ENCODE measurements at regions not wholly inside any gene's neighbourhood (a gene's known extent, or its start where the extent isn't known, plus 50 kb on each side); places are given as distances from the start of the nearest gene placed in this dataset.

- Histone ChIP-seq H3K9me3 (no peaks in the 10 kb centered on the region), H3K27ac (no peak overlapping the region), H3K4me2 (no peak overlapping the region), H3K4me3 (no peak overlapping the region), H3K4me1 (no peaks in the 10 kb centered on the region)
- TF ChIP-seq ZFP36 (IDR thresholded peaks at IDR 0.05; ENCODE audit: borderline replicate concordance, partially characterized antibody) (no peak), JUN (IDR thresholded peaks at IDR 0.05) (no peak), RNF2 (IDR thresholded peaks at IDR 0.05; ENCODE audit: borderline replicate concordance, low read depth) (0 out of 2 replicates have a peak, but pooled peaks have one; percentile 19)
- no peak for ATAC-seq
- 33% methylated on average over 6 of the region's 6 CpGs for WGBS (ENCODE audit: missing lambda C conversion rate)
- no peak for DNase-seq (ENCODE audit: low read depth in 1 of 2, low spot score in 1 of 2)
- no peak for FAIRE-seq
- CTCF ChIA-PET = interaction anchor here (1.2 to 1.9 kb wide), 2 partner anchors 10 to 19 kb away, joined by 5 read pairs; no protein-coding TSS in a partner anchor
- POLR2A ChIA-PET = no interaction called here
Measured at GRCh38 chr1:89466307-89466930, 58.2 kb upstream of the LRRC8B start.

GRCh38 chr1:89472253-89472652, 52.4 kb upstream of the LRRC8B start:
- no peak for ATAC-seq
- Histone ChIP-seq H3K27ac (no peak overlapping the region), H3K4me3 (no peak overlapping the region), H3K9me3 (no peaks in the 10 kb centered on the region), H3K4me2 (no peak overlapping the region), H3K4me1 (no peaks in the 10 kb centered on the region)
- FAIRE-seq = no peak
- no peak for TF ChIP-seq FOSB (CRISPR knock-in tag; IDR thresholded peaks at IDR 0.05)
- TF ChIP-seq HES2 (IDR thresholded peaks at IDR 0.05) = no peak
- no peak for TF ChIP-seq PHF8 (IDR thresholded peaks at IDR 0.05; ENCODE audit: borderline replicate concordance, low read depth)
- no peak for TF ChIP-seq EHMT2 (IDR thresholded peaks at IDR 0.05; ENCODE audit: low read depth)
- ChIA-PET POLR2A (no interaction called here), CTCF (interaction anchor here (1.4 kb wide), 1 partner anchor 12 kb away, joined by 4 read pairs; no protein-coding TSS in a partner anchor)
- 0% methylated on average over 1 of the region's 1 CpG for WGBS (ENCODE audit: missing lambda C conversion rate)
- DNase-seq (ENCODE audit: low read depth in 1 of 2, low spot score in 1 of 2) = no peak

GRCh38 chr1:89472886-89473417, 51.7 kb upstream of the LRRC8B start:
- no peaks in the 10 kb centered on the region for H3K9me3 ChIP-seq
- DNase-seq (ENCODE audit: low read depth in 1 of 2, low spot score in 1 of 2) = no peak
- CTCF ChIA-PET = interaction anchor here (1.4 kb wide), 1 partner anchor 11 kb away, joined by 4 read pairs; no protein-coding TSS in a partner anchor
- ATAC-seq = no peak
- no peaks in the 10 kb centered on the region for H3K4me1 ChIP-seq
- no peak for TF ChIP-seq CEBPB (IDR thresholded peaks at IDR 0.05)
- TF ChIP-seq HOXB5 (CRISPR knock-in tag; IDR thresholded peaks at IDR 0.05) = no peak
- no peak for TF ChIP-seq RAD21 (conservative IDR thresholded peaks at IDR 0.05 in 1 of 2, IDR thresholded peaks at IDR 0.05 in 1 of 2)
- no peak for TF ChIP-seq HES2 (IDR thresholded peaks at IDR 0.05)
- TF ChIP-seq RARB (CRISPR knock-in tag; IDR thresholded peaks at IDR 0.05) = no peak
- TF ChIP-seq USF2 (IDR thresholded peaks at IDR 0.05) = no peak
- TF ChIP-seq ELK1 (IDR thresholded peaks at IDR 0.05; ENCODE audit: low read depth, low read length) = no peak
- TF ChIP-seq RCOR1 (IDR thresholded peaks at IDR 0.05; ENCODE audit: low read depth, low read length) = no peak
- no peak for TF ChIP-seq CBX2 (IDR thresholded peaks at IDR 0.05; ENCODE audit: borderline replicate concordance, low read depth)
- TF ChIP-seq KDM1A (IDR thresholded peaks at IDR 0.05; ENCODE audit: low read depth) = no peak
- no peak for TF ChIP-seq JUN (IDR thresholded peaks at IDR 0.05)
- TF ChIP-seq TFCP2L1 (CRISPR knock-in tag; IDR thresholded peaks at IDR 0.05) = no peak
- no peak for TF ChIP-seq EHF (CRISPR knock-in tag; IDR thresholded peaks at IDR 0.05)
- no peak for TF ChIP-seq HMGXB4 (CRISPR knock-in tag; IDR thresholded peaks at IDR 0.05; ENCODE audit: borderline replicate concordance)
- no peak for TF ChIP-seq FOSB (CRISPR knock-in tag; IDR thresholded peaks at IDR 0.05)
- no peak for TF ChIP-seq BCL3 (IDR thresholded peaks at IDR 0.05)
- TF ChIP-seq SREBF2 (IDR thresholded peaks at IDR 0.05) = no peak
- no peak for TF ChIP-seq MAZ (IDR thresholded peaks at IDR 0.05; ENCODE audit: borderline replicate concordance, low read depth, low read length)
- no peak overlapping the region for H3K4me3 ChIP-seq
- no peak overlapping the region for H3K4me2 ChIP-seq
- POLR2A ChIA-PET = no interaction called here
- WGBS (ENCODE audit: missing lambda C conversion rate) = 88% methylated on average over 3 of the region's 3 CpGs
- H3K27ac ChIP-seq = no peak overlapping the region
- FAIRE-seq = no peak
